Mesodermal cell (in vitro differentiated cells): ENCODE measurements at regions not wholly inside any gene's neighbourhood (a gene's known extent, or its start where the extent isn't known, plus 50 kb on each side); places are given as distances from the start of the nearest gene placed in this dataset.

Experiments
- H3K27ac ChIP-seq: 2 replicates; pipeline ENCODE4 v1.7.0; 2013; ENCODE audit warnings: mild to moderate bottlenecking, low read depth, low read length, moderate library complexity; ENCODE audit not compliant: severe bottlenecking
- H3K36me3 ChIP-seq: 2 replicates; pipeline ENCODE4 v1.7.1; 2013; ENCODE audit warnings: mild to moderate bottlenecking, low read length, moderate library complexity; ENCODE audit not compliant: control insufficient read depth, insufficient read depth
- H3K4me1 ChIP-seq: one replicate; pipeline ENCODE4 v1.7.1; 2013; ENCODE audit warnings: mild to moderate bottlenecking, low read length; ENCODE audit not compliant: insufficient read depth, control insufficient read depth, poor library complexity, severe bottlenecking
- H3K4me3 ChIP-seq: 2 replicates; pipeline ENCODE4 v1.7.0; 2013; ENCODE audit warnings: low read length, control low read depth, mild to moderate bottlenecking; ENCODE audit not compliant: insufficient read depth, poor library complexity, severe bottlenecking; ENCODE audit errors: extremely low read depth
- H3K9me3 ChIP-seq: 2 replicates; pipeline ENCODE4 v1.7.1; 2013; ENCODE audit warnings: mild to moderate bottlenecking, low read length, moderate library complexity; ENCODE audit not compliant: control insufficient read depth
- WGBS, 2 experiments: methylation state at CpG; one replicate each; pipeline ENCODE4 v1.1.5; 2013; ENCODE audit warnings: missing lambda C conversion rate in 2 of 2; ENCODE audit not compliant: insufficient coverage in 2 of 2; 5-methylcytosine and 5-hydroxymethylcytosine counted together

- H3K4me1 ChIP-seq = no peaks in the 10 kb centered on the region
- no peak overlapping the region for H3K27ac ChIP-seq
- WGBS, 2 experiments = 86 to 100% methylated on average over 1 of the region's 1 CpG
- no peaks in the 10 kb centered on the region for H3K36me3 ChIP-seq
- no peak overlapping the region for H3K4me3 ChIP-seq
- no peaks in the 10 kb centered on the region for H3K9me3 ChIP-seq
These were observed 216.3 kb upstream of the ITGA4 start for GRCh38 chr2:181240844-181241243.

DNA sequence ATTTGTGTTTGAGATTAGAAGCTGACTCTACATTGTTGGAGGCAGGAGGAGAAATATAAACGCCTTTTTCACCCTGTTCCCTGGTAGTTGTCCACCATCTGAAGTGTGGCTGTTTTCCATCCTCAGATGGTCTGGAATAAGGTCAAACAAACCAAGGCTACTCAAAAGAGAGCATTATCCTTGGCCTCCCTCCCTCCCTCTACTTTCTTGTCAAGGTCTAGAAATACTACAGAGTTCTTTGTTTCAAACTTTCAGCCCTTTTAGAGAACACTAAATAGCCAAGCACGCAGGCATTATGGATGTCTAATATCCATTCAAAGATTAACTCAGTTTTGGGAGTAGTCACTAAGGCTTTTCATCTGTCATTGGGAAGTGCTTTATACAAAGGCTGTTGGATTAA lies 215.8 kb upstream of the ITGA4 start:
- Histone ChIP-seq H3K36me3 (no peaks in the 10 kb centered on the region), H3K4me1 (no peaks in the 10 kb centered on the region), H3K4me3 (no peak overlapping the region), H3K27ac (no peak overlapping the region), H3K9me3 (no peaks in the 10 kb centered on the region)
- WGBS, 2 experiments = 90 to 100% methylated on average over 1 to 2 of the region's 2 CpGs

DNA sequence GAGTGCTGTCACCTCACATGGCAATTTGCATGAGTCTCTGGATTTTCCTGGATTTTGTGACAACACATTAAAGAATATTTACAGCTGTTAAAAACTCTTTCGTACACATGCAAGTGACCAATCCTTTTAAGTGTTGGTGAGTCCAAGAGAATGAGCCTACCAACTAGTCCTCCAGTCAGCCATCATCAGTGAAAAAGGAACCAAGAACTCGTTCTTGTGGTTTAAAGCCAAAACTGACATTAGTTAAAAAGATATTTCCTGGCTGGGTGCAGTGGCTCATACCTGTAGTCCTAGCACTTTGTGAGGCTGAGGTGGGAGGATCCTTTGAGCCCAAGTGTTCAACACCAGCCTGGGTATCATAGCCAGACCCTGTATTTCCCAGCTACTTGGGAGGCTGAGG lies 215.4 kb upstream of the ITGA4 start:
- Histone ChIP-seq H3K27ac (no peak overlapping the region), H3K9me3 (no peaks in the 10 kb centered on the region), H3K36me3 (no peaks in the 10 kb centered on the region), H3K4me3 (no peak overlapping the region), H3K4me1 (no peaks in the 10 kb centered on the region)
- 67 to 92% methylated on average over 1 to 2 of the region's 2 CpGs for WGBS, 2 experiments

DNA sequence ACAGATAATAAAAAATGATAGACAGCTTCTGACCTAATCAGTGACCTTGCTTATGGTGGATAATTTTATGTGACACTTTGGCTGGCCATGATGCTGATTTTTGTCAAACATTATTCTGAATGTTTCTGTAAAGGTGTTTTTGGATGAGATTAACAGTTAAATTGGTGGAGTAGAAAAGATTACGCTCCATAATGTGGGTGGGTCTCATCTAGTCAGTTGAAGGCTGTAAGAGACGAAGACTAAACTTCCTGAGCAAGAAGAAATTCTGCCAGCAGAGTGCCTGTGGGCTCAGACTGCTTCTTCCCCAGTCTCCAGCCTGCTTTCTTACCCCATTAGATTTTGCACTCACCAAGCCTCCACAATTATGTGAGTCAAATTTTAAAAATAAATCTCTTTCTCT lies 214.9 kb upstream of the ITGA4 start:
- H3K4me1 ChIP-seq = no peaks in the 10 kb centered on the region
- no peak overlapping the region for H3K27ac ChIP-seq
- H3K4me3 ChIP-seq = no peak overlapping the region
- no peaks in the 10 kb centered on the region for H3K36me3 ChIP-seq
- no peaks in the 10 kb centered on the region for H3K9me3 ChIP-seq
- WGBS, 2 experiments = 91 to 100% methylated on average over 1 of the region's 2 CpGs

- no peak overlapping the region for H3K4me3 ChIP-seq
- H3K4me1 ChIP-seq = no peaks in the 10 kb centered on the region
- H3K9me3 ChIP-seq = no peaks in the 10 kb centered on the region
- no peak overlapping the region for H3K27ac ChIP-seq
- H3K36me3 ChIP-seq = no peaks in the 10 kb centered on the region
These were observed 213.9 kb upstream of the ITGA4 start for GRCh38 chr2:181243319-181243718.

DNA sequence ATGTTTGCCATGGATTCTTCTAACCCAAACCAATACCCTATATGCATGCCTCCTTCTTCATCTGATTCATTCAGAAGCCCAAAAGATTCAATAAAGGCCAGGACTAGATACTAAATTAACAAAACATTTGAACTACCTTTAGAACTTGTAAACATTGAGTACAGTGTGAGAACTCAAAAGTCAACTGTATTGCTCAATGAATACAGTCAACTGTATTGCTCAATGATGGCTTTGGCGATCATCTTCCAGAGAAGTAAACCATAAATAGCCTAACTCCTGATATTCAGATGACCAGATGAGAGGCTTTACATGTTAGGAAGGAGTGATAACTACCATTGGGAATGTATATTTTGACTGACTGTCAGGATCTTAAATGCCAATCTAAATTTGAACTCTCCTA lies 206.5 kb upstream of the ITGA4 start:
- H3K36me3 ChIP-seq = no peaks in the 10 kb centered on the region
- no peaks in the 10 kb centered on the region for H3K9me3 ChIP-seq
- no peaks in the 10 kb centered on the region for H3K4me1 ChIP-seq
- no CpG with 5 or more reads among the region's 1 CpG for WGBS, 2 experiments
- H3K4me3 ChIP-seq = no peak overlapping the region
- H3K27ac ChIP-seq = no peak overlapping the region

DNA sequence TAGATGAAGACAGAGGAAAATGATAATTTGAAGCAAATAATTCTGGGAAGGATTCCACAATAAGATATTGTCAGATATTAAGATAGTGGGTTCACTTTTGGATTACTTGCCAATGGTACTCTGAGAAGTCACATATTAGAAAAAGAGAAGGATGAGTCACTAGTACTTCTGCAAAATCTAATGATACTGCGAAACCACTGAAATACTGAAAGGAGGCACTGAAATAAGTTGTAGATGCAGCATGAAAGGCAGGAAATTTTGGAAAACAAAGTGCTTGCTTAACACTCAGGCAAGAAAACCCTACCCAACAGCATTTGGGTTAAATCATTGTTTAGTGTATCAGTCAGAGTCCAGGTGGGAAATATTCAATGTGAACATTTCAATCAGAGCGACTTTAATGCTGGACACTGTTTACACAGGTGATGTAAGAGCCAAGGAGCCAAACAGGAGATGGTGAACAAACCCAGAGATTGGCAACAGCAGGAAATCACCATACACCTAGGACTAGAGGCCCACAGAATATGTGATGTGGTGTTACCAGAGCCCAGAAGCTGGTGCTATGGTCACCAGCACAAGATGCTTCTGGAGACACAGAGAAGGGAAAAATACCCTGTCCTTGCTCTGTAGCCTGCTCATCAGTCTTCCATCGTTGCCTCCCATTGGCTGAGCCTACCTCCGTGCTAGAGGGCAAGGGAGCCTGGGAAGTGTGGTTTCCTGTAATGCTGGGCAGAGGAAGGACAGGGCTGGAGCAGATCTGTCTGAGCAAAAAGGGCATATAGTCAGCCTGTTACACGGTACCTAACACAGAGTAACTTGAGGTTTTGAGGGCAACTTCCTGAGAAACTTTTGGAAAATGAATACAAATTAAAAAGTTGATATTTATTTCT lies 204.7 kb upstream of the ITGA4 start:
- Histone ChIP-seq H3K27ac (no peak overlapping the region), H3K9me3 (no peaks in the 10 kb centered on the region), H3K4me3 (no peak overlapping the region), H3K36me3 (no peaks in the 10 kb centered on the region), H3K4me1 (no peaks in the 10 kb centered on the region)
- WGBS, 2 experiments = 87 to 92% methylated on average over 3 to 4 of the region's 5 CpGs

- no peak overlapping the region for H3K27ac ChIP-seq
- no peaks in the 10 kb centered on the region for H3K36me3 ChIP-seq
- 100% methylated on average over 3 of the region's 3 CpGs for WGBS, 2 experiments
- H3K4me1 ChIP-seq = no peaks in the 10 kb centered on the region
- no peak overlapping the region for H3K4me3 ChIP-seq
- no peaks in the 10 kb centered on the region for H3K9me3 ChIP-seq
These were observed 203.7 kb upstream of the ITGA4 start for GRCh38 chr2:181253438-181253837.

- H3K36me3 ChIP-seq = no peaks in the 10 kb centered on the region
- no peaks in the 10 kb centered on the region for H3K9me3 ChIP-seq
- no peaks in the 10 kb centered on the region for H3K4me1 ChIP-seq
- no peak overlapping the region for H3K4me3 ChIP-seq
- WGBS, 2 experiments = no CpG with 5 or more reads among the region's 1 CpG
- no peak overlapping the region for H3K27ac ChIP-seq
These were observed 201.5 kb upstream of the ITGA4 start for GRCh38 chr2:181255651-181256050.

DNA sequence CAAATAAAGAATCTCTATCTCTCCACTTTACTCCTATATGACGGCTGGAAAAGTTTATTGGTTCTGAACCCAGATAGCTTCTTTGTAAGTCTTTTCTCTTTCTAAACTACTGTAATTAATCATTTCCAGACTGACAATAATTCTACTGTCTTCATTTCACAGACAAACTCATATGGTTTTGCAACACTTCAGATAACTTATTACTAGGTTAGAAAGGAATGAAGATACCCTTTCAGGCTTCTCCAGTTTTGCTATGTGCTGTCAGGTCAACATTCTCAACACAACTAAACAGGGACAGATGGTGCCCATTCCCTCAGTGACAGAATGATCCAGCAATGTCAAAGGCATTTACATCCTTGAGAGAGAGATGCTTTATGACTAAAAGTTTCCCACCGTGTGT lies 198.5 kb upstream of the ITGA4 start:
- H3K4me1 ChIP-seq = no peaks in the 10 kb centered on the region
- H3K4me3 ChIP-seq = no peak overlapping the region
- WGBS, 2 experiments = 83 to 100% methylated on average over 1 of the region's 2 CpGs
- no peaks in the 10 kb centered on the region for H3K36me3 ChIP-seq
- H3K27ac ChIP-seq = no peak overlapping the region
- H3K9me3 ChIP-seq = no peaks in the 10 kb centered on the region

GRCh38 chr2:181262782-181263181 lies 194.4 kb upstream of the ITGA4 start:
- Histone ChIP-seq H3K27ac (no peak overlapping the region), H3K4me1 (no peaks in the 10 kb centered on the region), H3K36me3 (no peaks in the 10 kb centered on the region), H3K4me3 (no peak overlapping the region), H3K9me3 (no peaks in the 10 kb centered on the region)
